Prostate gland (tissue), 2 donors: ENCODE measurements at regions not wholly inside any gene's neighbourhood (a gene's known extent, or its start where the extent isn't known, plus 50 kb on each side); places are given as distances from the start of the nearest gene placed in this dataset.
A peak's percentile ranks its signal among the peaks of the same experiment; 100 is the strongest.

Experiments used
- POLR2A ChIP-seq: fragments of 450-650 bp; IDR thresholded peaks from one replicate; pipeline ENCODE4 v1.6.1; 2016; ENCODE audit warnings: antibody characterized with exemption, mild to moderate bottlenecking
- POLR2AphosphoS5 ChIP-seq: sonication (generic); formaldehyde crosslinking; IDR thresholded peaks from one replicate; pipeline ENCODE4 v1.6.1; 2017; ENCODE audit warnings: antibody characterized with exemption
- TF ChIP-seq, protein P1 (sequence below), 4 experiments: fragments of 200-600 bp in 2 of 4; fragments of 450-650 bp in 2 of 4; sonication (generic) in 2 of 4; IDR thresholded peaks; 1 replicate in 3 of 4; 2 replicates in 1 of 4; pipeline ENCODE4 v1.5.1; 2016 to 2019; ENCODE audit warnings: antibody characterized with exemption in 4 of 4, mild to moderate bottlenecking in 2 of 4, moderate library complexity in 2 of 4

DNA sequence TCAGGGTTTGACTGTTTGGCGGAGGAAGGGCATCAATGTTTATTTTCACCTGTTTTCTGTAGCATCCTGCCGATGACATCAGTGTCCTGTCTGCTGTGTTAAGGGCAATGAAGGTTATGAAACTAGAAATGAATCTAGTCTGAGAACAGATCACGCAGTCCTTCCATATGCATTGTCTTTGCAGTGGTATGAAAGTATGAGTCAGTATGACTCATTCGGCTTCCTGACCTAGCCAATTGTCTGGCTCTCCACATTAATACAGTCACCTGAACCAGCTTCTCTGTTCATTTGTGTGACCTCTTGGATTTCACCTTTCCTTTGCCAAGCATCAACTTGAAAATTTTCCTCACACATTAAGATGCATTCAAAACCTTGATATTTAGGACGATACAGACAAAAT, 353.8 kb downstream of the RND3 start:
- TF ChIP-seq POLR2A: no peak
- TF ChIP-seq, protein P1, sequence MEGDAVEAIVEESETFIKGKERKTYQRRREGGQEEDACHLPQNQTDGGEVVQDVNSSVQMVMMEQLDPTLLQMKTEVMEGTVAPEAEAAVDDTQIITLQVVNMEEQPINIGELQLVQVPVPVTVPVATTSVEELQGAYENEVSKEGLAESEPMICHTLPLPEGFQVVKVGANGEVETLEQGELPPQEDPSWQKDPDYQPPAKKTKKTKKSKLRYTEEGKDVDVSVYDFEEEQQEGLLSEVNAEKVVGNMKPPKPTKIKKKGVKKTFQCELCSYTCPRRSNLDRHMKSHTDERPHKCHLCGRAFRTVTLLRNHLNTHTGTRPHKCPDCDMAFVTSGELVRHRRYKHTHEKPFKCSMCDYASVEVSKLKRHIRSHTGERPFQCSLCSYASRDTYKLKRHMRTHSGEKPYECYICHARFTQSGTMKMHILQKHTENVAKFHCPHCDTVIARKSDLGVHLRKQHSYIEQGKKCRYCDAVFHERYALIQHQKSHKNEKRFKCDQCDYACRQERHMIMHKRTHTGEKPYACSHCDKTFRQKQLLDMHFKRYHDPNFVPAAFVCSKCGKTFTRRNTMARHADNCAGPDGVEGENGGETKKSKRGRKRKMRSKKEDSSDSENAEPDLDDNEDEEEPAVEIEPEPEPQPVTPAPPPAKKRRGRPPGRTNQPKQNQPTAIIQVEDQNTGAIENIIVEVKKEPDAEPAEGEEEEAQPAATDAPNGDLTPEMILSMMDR (IDR thresholded peaks at IDR 0.05): no peak
- TF ChIP-seq POLR2AphosphoS5: peak; percentile 51
